ENCODE measurements at regions not wholly inside any gene's neighbourhood (a gene's known extent, or its start where the extent isn't known, plus 50 kb on each side); places are given as distances from the start of the nearest gene placed in this dataset.

DNA sequence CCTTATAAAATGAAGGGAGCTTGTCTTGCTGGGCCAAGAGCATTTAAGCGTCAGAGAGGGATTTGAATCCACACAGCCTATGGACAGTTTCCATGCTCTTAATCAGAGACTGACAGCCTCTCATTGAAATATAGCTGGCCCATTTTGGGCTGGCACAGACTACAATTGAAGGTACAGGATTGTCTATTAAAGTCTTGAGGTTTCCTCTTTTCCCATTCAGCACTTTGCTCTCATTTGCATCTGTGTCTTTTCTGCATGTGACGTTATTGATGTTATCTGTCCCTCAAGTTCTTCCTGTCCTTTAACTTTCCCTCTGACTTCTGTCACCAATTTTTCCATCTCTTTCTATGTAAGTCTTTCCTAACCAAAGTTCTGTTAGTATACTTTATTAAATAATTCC, 133.3 kb upstream of the SFRP2 start:
- Histone ChIP-seq H3K27ac (ENCODE audit: low read depth, low read length) (no peak overlapping the region), H3K36me3 (ENCODE audit: control insufficient read depth, insufficient read depth, low read length) (no peaks in the 10 kb centered on the region), H3K4me3 (ENCODE audit: low read length) (no peak overlapping the region), H3K27me3 (ENCODE audit: control insufficient read depth, insufficient read depth, low read length, poor library complexity, severe bottlenecking) (no peaks in the 10 kb centered on the region), H3K9me3 (ENCODE audit: control insufficient read depth, low read length) (no peaks in the 10 kb centered on the region), H3K9ac (ENCODE audit: extremely low read depth, low read length, poor library complexity, severe bottlenecking) (no peak overlapping the region), H3K4me1 (ENCODE audit: control insufficient read depth, insufficient read depth, low read length) (no peaks in the 10 kb centered on the region)
- no peak overlapping the region for H3K4me3 Mint-ChIP-seq
- no peak for DNase-seq
- 93 to 97% methylated on average over 1 to 2 of the region's 2 CpGs for WGBS, 2 experiments (ENCODE audit: insufficient coverage in 1 of 2, insufficient read length in 1 of 2)
- H3K36me3 Mint-ChIP-seq (ENCODE audit: low read depth) = no peaks in the 10 kb centered on the region
- H3K27ac Mint-ChIP-seq = no peak overlapping the region
- no peaks in the 10 kb centered on the region for H3K9me3 Mint-ChIP-seq
- no peaks in the 10 kb centered on the region for H3K27me3 Mint-ChIP-seq (ENCODE audit: insufficient read depth)
- TF ChIP-seq, protein P1, sequence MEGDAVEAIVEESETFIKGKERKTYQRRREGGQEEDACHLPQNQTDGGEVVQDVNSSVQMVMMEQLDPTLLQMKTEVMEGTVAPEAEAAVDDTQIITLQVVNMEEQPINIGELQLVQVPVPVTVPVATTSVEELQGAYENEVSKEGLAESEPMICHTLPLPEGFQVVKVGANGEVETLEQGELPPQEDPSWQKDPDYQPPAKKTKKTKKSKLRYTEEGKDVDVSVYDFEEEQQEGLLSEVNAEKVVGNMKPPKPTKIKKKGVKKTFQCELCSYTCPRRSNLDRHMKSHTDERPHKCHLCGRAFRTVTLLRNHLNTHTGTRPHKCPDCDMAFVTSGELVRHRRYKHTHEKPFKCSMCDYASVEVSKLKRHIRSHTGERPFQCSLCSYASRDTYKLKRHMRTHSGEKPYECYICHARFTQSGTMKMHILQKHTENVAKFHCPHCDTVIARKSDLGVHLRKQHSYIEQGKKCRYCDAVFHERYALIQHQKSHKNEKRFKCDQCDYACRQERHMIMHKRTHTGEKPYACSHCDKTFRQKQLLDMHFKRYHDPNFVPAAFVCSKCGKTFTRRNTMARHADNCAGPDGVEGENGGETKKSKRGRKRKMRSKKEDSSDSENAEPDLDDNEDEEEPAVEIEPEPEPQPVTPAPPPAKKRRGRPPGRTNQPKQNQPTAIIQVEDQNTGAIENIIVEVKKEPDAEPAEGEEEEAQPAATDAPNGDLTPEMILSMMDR (conservative IDR thresholded peaks at IDR 0.05) = no peak
- H3K4me1 Mint-ChIP-seq = no peaks in the 10 kb centered on the region

GRCh38 chr4:153919667-153920066, 130.8 kb upstream of the SFRP2 start:
- Histone ChIP-seq H3K4me1 (ENCODE audit: control insufficient read depth, insufficient read depth, low read length) (no peaks in the 10 kb centered on the region), H3K27me3 (ENCODE audit: control insufficient read depth, insufficient read depth, low read length, poor library complexity, severe bottlenecking) (no peaks in the 10 kb centered on the region), H3K9me3 (ENCODE audit: control insufficient read depth, low read length) (no peaks in the 10 kb centered on the region), H3K9ac (ENCODE audit: extremely low read depth, low read length, poor library complexity, severe bottlenecking) (no peak overlapping the region), H3K4me3 (ENCODE audit: low read length) (no peak overlapping the region), H3K27ac (ENCODE audit: low read depth, low read length) (no peak overlapping the region), H3K36me3 (ENCODE audit: control insufficient read depth, insufficient read depth, low read length) (no peaks in the 10 kb centered on the region)
- WGBS, 2 experiments (ENCODE audit: insufficient coverage in 1 of 2, insufficient read length in 1 of 2) = 93 to 95% methylated on average over 3 of the region's 3 CpGs
- Mint-ChIP-seq H3K4me3 (no peak overlapping the region), H3K4me1 (no peaks in the 10 kb centered on the region), H3K9me3 (no peaks in the 10 kb centered on the region), H3K27me3 (ENCODE audit: insufficient read depth) (no peaks in the 10 kb centered on the region), H3K36me3 (ENCODE audit: low read depth) (no peaks in the 10 kb centered on the region), H3K27ac (no peak overlapping the region)
- TF ChIP-seq, protein P1 (conservative IDR thresholded peaks at IDR 0.05) = no peak
- no peak for DNase-seq

GRCh38 chr4:153916273-153916755, 127.4 kb upstream of the SFRP2 start:
- H3K9me3 ChIP-seq (ENCODE audit: control insufficient read depth, low read length) = no peaks in the 10 kb centered on the region
- Mint-ChIP-seq H3K36me3 (ENCODE audit: low read depth) (no peaks in the 10 kb centered on the region), H3K4me1 (no peaks in the 10 kb centered on the region), H3K9me3 (no peaks in the 10 kb centered on the region), H3K4me3 (no peak overlapping the region), H3K27ac (no peak overlapping the region), H3K27me3 (ENCODE audit: insufficient read depth) (no peaks in the 10 kb centered on the region)
- H3K9ac ChIP-seq (ENCODE audit: extremely low read depth, low read length, poor library complexity, severe bottlenecking) = no peak overlapping the region
- no peak overlapping the region for H3K27ac ChIP-seq (ENCODE audit: low read depth, low read length)
- TF ChIP-seq, protein P1 (conservative IDR thresholded peaks at IDR 0.05) = no peak
- no peak overlapping the region for H3K4me3 ChIP-seq (ENCODE audit: low read length)
- no peak for DNase-seq
- H3K27me3 ChIP-seq (ENCODE audit: control insufficient read depth, insufficient read depth, low read length, poor library complexity, severe bottlenecking) = no peaks in the 10 kb centered on the region
- no peaks in the 10 kb centered on the region for H3K36me3 ChIP-seq (ENCODE audit: control insufficient read depth, insufficient read depth, low read length)
- 92 to 97% methylated on average over 5 of the region's 5 CpGs for WGBS, 2 experiments (ENCODE audit: insufficient coverage in 1 of 2, insufficient read length in 1 of 2)
- no peaks in the 10 kb centered on the region for H3K4me1 ChIP-seq (ENCODE audit: control insufficient read depth, insufficient read depth, low read length)
